HG03342 (cell line): ENCODE measurements at regions not wholly inside any gene's neighbourhood (a gene's known extent, or its start where the extent isn't known, plus 50 kb on each side); places are given as distances from the start of the nearest gene placed in this dataset.

Experiments
- ATAC-seq: cut with Tn5 transposase; IDR thresholded peaks from one replicate; pipeline ENCODE4 v1.9.1; 2021; ENCODE audit warnings: mild to moderate bottlenecking, moderate library complexity; ENCODE audit not compliant: unreplicated experiment

DNA sequence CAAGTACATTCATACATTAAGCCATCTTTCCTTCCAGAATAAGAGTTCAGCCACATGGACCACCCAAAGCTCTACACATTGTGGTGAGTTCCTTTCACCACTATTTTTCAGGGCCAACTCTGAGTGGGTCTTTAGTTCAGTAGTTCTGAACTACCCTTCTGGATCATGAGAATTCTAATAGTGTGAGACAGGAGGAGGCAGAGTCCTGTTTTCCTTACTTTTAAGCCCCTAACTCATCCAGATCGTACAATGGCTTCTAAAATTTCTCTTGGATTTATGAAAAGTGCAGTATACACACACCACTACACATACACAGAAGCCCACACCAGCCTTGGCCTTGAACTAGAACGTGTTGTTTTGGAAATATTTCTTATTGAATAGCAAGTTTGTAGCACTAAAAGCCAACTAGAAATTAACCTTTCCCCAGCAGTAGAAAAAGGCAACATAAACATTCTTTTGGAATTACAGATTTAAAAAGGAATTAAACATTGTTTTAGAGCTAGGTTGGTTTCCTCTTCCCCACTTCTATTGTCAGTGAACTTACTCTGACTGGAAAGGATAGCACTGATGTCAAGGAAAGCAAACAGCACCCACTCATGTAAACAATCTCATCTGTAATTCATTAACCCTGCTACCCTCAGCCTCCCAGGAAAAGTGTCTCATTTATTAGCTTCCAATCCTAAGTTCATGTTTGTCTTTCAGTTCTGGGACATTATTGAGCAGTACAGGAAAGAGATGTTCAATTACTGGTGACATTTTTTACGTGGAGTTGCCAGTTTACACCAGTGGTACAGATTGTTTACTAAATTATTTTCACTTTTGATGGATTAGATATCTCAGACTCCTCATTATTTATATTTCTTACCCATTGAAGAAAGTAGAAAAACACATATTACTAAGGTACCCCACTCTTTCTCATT, 95.7 kb upstream of the AGTR1 start:
- ATAC-seq = no peak

- no peak for ATAC-seq
Measured at GRCh38 chr3:148604270-148605085, 93.2 kb upstream of the AGTR1 start.

DNA sequence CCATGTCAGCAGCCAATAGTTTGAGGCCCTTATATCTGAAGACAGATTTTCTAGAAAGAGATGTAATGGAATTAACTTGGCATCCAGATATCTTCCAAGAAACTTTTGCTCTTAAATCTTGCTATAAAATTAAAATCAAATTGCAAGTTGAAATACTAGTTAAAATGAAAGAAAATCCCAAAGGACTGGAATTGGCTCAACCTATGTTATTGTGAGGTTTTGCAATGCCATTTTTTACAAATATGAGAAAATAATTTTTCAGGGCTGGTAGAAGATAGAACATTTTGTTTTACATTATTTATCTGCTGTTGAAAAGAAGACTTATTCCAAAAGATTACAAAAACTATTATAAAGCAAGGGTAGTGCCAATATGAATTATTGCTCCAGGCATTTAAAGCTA, 92.2 kb upstream of the AGTR1 start:
- no peak for ATAC-seq

- ATAC-seq = no peak
Measured at GRCh38 chr3:148606979-148607378, 90.7 kb upstream of the AGTR1 start.

DNA sequence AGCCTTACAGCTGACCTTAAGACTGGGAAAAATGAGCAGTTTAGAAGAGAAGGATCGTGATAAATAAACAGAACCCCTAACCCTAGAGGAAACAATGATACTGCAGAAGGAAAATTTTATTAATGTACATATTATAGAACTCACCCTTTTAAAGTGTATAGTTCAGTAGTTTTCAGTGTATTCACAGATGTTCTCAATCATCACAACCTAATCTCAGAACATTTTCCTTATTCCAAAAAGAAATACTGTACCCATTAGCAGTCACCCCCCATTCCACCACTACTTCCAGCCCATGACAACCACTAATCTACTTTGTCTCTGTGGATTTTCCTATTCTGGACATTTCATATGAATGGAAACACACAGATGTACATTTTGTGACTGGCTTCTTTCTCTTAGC, 90.2 kb upstream of the AGTR1 start:
- no peak for ATAC-seq

GRCh38 chr3:148612278-148612677, 85.4 kb upstream of the AGTR1 start:
- no peak for ATAC-seq

GRCh38 chr3:148615382-148615781, 82.3 kb upstream of the AGTR1 start:
- ATAC-seq = no peak

GRCh38 chr3:148625095-148625736, 72.5 kb upstream of the AGTR1 start:
- ATAC-seq = no peak

DNA sequence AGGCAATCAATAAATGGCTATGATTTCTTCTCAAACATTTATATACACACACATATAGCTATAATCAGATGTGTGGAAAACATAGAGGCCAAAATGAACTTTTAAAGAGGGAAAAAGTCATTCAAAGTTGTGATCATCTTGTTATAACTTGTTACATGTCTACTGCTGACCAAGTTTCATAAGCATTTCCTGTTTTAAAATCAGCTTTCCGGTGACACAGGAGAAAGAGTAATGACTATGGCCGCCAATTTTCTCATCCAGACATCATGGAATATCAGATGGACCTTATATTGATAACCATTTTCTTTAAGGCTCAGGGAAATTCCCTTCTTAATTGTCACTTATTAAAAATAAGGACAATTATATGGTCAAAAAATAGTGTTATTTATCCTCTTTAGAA, 71.7 kb upstream of the AGTR1 start:
- ATAC-seq = no peak

GRCh38 chr3:148629006-148629405, 68.7 kb upstream of the AGTR1 start:
- no peak for ATAC-seq

DNA sequence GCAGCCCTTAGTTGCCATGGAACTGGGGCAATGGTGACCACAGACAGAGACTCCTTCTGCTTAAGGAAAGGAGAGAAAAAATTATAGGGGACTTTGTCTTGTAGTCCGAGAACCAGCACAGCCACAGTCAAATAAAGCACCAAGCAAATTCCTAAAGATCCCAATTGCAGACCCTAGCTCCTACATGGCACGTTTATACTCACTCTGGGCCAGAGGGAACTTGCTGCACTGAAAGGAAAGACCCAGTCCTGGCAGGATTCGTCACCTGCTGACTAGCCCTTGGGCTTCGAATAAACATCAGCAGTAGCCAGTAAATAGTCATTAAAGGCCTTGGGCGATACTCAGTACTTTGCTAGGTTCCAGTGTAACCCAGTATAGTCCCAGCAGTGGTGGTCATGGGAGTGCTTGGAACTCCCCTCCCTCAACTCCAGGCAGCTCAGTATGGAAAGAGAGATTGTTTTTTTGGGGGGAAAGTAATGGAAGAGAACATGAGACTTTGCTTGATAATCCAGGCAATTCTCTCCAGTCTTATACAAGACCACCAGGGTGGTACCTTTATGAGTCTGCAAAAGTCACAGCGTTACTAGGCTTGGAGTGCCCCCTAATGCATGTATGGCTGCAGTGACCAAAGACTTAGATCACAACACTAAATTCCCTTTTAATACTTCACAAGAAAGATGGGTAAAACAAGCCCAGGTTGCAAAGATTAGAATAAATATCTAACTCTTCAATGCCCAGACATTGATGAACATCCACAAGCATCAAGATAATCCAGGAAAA, 66.4 kb upstream of the AGTR1 start:
- no peak for ATAC-seq

DNA sequence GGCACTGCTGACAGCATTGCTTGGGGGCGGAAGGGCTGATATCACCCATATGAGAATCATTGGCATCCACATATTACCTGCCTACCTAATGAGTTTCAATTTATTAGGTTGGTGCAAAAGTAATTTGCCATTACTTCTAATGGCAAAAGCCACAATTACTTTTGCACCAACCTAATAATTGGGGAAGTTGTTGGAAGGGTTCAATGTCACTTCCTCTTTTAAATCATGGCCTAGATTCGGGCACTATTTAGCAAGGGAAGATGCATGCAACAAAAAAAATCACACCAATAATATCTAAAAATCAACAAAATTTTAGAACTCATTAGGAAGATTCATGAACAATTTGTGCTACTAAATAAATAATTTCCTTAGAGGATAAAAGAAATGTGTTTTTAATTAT, 56.0 kb upstream of the AGTR1 start:
- no peak for ATAC-seq

DNA sequence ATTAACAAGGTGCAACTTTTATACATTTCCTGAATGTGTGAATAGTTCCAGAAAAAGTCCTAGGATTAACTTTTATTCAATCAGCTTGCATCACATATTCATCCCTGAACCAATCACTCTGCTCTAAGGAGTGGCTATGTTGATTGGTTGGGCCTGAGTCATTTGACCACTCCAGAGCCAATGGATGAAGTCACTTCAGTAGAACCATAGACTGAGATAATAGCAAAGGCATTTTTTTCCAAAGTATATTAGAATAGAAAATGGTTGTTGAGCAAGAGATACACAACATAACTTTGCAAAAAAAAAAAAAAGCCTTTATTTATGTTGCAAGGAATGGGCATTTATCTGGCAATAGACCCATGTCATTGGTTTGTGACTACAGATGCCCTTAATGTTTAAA, 55.5 kb upstream of the AGTR1 start:
- ATAC-seq = no peak

DNA sequence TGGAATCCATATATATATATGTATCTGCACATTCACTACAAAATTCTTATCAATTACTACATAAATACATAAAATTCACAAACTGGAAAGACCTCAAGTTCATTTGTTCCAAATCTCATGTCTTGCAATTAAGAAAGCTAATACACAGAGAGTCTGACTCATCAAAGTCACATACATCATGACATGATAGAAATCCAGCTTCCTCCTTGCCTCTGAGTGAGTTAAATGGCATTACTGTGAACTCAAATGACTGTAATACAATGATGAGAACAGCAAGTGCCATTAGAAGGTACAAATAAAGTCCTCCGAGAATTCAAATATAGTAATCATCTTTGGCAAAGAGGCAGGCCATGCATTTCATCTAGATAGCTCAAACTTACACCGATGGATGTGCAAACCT, 55.1 kb upstream of the AGTR1 start:
- no peak for ATAC-seq

- no peak for ATAC-seq
Measured at GRCh38 chr3:148643389-148643840, 54.3 kb upstream of the AGTR1 start.

DNA sequence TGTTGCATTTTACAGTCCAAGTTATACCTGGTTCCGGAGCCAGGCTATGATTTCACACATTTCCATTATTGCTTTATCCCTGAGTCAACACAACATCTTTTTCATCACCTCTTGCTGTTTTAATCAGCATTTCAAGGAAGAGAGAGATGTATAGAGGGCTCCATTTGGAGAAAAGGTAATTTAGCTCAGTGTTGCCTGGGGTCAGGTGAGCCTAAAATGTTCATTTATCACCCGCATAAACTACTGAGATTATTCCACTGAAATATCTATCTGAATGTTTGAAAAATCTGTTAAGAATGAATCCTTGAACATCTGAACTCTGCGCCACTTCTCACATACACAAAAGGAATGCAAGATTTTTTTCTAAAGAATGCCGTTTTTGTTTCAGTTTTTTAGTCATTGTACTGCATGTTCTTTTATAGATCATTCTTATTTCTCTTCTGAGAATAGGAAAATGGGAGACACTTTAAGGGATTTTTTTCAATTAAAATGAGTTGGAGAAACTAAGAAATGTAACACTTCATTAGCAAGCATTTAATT, 51.5 kb upstream of the AGTR1 start:
- ATAC-seq = no peak
